Stomach (tissue), 8 donors: ENCODE measurements at regions not wholly inside any gene's neighbourhood (a gene's known extent, or its start where the extent isn't known, plus 50 kb on each side); places are given as distances from the start of the nearest gene placed in this dataset.
A peak's percentile ranks its signal among the peaks of the same experiment; 100 is the strongest.

Experiments used
- DNase-seq, 2 donors: peaks; one replicate each; pipeline versions ENCODE4 v3.0.0 to v3.0.0-alpha.2; 2013 to 2019
- H3K27ac ChIP-seq, 5 donors: fragments of 200-600 bp in 4 of 5; sonication (generic) in 4 of 5; one replicate each; pipeline ENCODE4 v1.5.1; 2013 to 2019; ENCODE audit warnings: mild to moderate bottlenecking in 1 of 5, moderate library complexity in 1 of 5
- H3K27me3 ChIP-seq, 3 donors: fragments of 200-600 bp; sonication (generic); one replicate each; pipeline ENCODE4 v1.5.1; 2017 to 2019; ENCODE audit warnings: mixed run types in 1 of 3
- H3K36me3 ChIP-seq, 4 donors: fragments of 200-600 bp; sonication (generic); 1 replicate in 3 of 4; 2 replicates in 1 of 4; pipeline ENCODE4 v1.5.1; 2016 to 2019
- H3K4me1 ChIP-seq, 4 donors: fragments of 200-600 bp; sonication (generic); one replicate each; pipeline ENCODE4 v1.5.1; 2016 to 2019
- H3K4me3 ChIP-seq, 4 donors: fragments of 200-600 bp; sonication (generic) in 3 of 4; one replicate each; pipeline ENCODE4 v1.5.1; 2016 to 2019; ENCODE audit warnings: mild to moderate bottlenecking in 1 of 4
- H3K9me3 ChIP-seq, 4 donors: fragments of 200-600 bp; sonication (generic); one replicate each; pipeline ENCODE4 v1.5.1; 2016 to 2019
- EP300 ChIP-seq: sonication (generic); formaldehyde crosslinking; IDR thresholded peaks from one replicate; pipeline ENCODE4 v1.6.1; 2017; ENCODE audit warnings: antibody characterized with exemption
- POLR2A ChIP-seq, 4 donors: fragments of 450-650 bp; IDR thresholded peaks; one replicate each; pipeline ENCODE4 v1.6.1; 2016; ENCODE audit warnings: antibody characterized with exemption in 4 of 4, control low read depth in 2 of 4, mild to moderate bottlenecking in 1 of 4, moderate library complexity in 1 of 4
- POLR2AphosphoS5 ChIP-seq, 3 donors: sonication (generic); formaldehyde crosslinking; IDR thresholded peaks; one replicate each; pipeline ENCODE4 v1.6.1; 2016; ENCODE audit warnings: antibody characterized with exemption in 3 of 3
- WGBS, 5 donors: extraction: QIAGEN DNeasy Blood & Tissue Kit in 3 of 5; methylation state at CpG; one replicate each; pipeline versions ENCODE4 v1.1.5 to v1.1.7; 2013 to 2018; 5-methylcytosine and 5-hydroxymethylcytosine counted together
- intact Hi-C: fragments of 100-400 bp; cut with DNase I; formaldehyde crosslinking; loops from one replicate; pipeline ENCODE4 v1.15.1; 2023; ENCODE audit warnings: low total_unique reads
- TF ChIP-seq, protein P1 (sequence below), 7 experiments: fragments of 450-650 bp in 4 of 7; fragments of 200-600 bp in 3 of 7; sonication (generic) in 3 of 7; IDR thresholded peaks; one replicate each; pipeline ENCODE4 v1.5.1; 2016 to 2019; ENCODE audit warnings: antibody characterized with exemption in 7 of 7, control low read depth in 2 of 7, mild to moderate bottlenecking in 1 of 7
- donor health status: healthy with polysubstance abuse.
- donor health status: Bipolar disorder and iron deficiency.
- donor health status: healthy.

DNA sequence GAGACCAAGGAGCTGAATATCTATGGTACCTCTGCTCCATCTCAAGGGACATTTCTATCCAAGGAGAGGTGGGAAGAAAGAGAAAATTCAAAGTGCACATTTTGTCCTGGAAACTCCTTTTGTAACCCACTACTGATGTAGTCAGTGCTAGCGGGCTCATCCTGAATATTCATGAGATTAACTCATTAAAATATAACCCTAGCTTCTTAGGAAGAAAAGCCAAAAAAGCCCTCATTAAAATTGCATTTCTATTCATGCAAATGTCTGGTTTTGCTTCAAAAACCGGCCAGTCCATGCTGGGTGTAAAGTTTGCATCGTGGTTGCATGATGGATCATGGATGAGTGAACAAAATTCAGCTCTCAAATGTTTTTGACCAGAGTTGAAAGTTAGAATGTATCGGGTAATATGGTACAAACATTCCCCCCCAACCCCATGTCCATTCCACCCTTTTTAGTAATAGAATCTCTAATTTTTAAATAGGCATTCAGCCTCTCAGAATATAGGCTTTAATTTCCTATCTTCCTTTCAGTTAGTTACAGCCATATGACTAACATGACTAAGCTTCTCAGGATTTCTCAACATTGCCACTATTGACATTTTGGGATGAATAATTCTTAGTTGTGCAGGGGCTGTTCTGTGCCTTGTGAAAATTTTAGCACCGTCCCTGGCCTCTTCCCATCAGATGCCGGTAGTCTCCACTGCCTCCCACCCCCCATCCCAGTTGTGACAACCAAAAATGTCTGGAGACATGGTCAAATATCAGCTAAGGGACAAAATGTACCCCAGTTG lies 104.2 kb upstream of the RND3 start:
- intact Hi-C loops = no loop called here
- H3K27me3 ChIP-seq = no peaks in the 10 kb centered on the region
- H3K36me3 ChIP-seq = no peaks in the 10 kb centered on the region
- no peak overlapping the region for H3K27ac ChIP-seq
- TF ChIP-seq, protein P1, sequence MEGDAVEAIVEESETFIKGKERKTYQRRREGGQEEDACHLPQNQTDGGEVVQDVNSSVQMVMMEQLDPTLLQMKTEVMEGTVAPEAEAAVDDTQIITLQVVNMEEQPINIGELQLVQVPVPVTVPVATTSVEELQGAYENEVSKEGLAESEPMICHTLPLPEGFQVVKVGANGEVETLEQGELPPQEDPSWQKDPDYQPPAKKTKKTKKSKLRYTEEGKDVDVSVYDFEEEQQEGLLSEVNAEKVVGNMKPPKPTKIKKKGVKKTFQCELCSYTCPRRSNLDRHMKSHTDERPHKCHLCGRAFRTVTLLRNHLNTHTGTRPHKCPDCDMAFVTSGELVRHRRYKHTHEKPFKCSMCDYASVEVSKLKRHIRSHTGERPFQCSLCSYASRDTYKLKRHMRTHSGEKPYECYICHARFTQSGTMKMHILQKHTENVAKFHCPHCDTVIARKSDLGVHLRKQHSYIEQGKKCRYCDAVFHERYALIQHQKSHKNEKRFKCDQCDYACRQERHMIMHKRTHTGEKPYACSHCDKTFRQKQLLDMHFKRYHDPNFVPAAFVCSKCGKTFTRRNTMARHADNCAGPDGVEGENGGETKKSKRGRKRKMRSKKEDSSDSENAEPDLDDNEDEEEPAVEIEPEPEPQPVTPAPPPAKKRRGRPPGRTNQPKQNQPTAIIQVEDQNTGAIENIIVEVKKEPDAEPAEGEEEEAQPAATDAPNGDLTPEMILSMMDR (IDR thresholded peaks at IDR 0.05) = no peak
- 85 to 92% (median 88%) methylated on average over 6 of the region's 6 CpGs for WGBS, 5 donors
- H3K9me3 ChIP-seq = no peaks in the 10 kb centered on the region
- DNase-seq = no peak
- no peaks in the 10 kb centered on the region for H3K4me1 ChIP-seq
- H3K4me3 ChIP-seq = no peak overlapping the region

DNA sequence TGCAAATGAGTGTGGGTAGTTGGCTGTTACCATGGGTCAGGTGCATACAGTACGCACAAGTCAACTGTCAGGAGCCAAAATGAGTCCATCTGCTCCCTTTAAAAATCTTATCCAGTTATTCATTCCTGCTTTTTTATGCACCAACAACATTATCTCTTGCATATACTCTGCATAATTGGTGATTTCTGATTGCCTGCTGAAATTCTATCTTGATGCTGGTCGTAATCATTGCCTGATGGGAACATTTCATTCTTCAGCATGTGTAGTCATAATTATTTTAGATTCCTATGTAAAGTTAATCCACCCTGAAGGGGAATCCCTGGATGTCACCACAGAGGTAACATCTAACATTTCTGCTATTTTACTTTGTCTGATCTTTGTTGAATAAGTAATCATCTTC lies 102.2 kb upstream of the RND3 start:
- intact Hi-C loops = no loop called here
- H3K36me3 ChIP-seq = no peaks in the 10 kb centered on the region
- H3K27ac ChIP-seq = no peak overlapping the region
- no peaks in the 10 kb centered on the region for H3K9me3 ChIP-seq
- DNase-seq = no peak
- 54 to 88% (median 81%) methylated on average over 2 of the region's 2 CpGs for WGBS, 5 donors
- TF ChIP-seq, protein P1 (IDR thresholded peaks at IDR 0.05) = no peak
- no peak for TF ChIP-seq POLR2AphosphoS5 (IDR thresholded peaks at IDR 0.05)
- no peak for TF ChIP-seq EP300
- TF ChIP-seq POLR2A (IDR thresholded peaks at IDR 0.05) = no peak
- no peak overlapping the region for H3K4me3 ChIP-seq
- H3K27me3 ChIP-seq = no peaks in the 10 kb centered on the region
- no peaks in the 10 kb centered on the region for H3K4me1 ChIP-seq

DNA sequence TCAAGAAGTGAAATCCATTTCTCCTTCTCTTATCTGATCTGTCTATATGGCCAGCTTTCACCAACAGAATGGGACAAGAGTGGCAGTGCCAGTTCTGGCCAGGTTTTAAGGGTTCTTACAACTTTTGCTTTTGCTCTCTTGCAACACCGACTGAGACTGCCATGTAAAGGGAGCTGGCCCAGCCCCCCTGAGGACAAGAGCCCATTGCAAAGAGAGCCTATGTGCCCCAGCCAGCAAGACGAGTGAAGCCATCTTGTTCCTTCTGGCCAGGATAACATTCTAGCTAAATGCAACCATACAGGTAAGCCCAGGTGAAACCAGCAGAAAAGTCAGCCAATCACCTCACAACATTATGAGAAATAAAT lies 101.0 kb upstream of the RND3 start:
- TF ChIP-seq, protein P1 (IDR thresholded peaks at IDR 0.05) = no peak
- TF ChIP-seq EP300 (no peak), POLR2A (IDR thresholded peaks at IDR 0.05) (no peak), POLR2AphosphoS5 (IDR thresholded peaks at IDR 0.05) (no peak)
- intact Hi-C loops = no loop called here

DNA sequence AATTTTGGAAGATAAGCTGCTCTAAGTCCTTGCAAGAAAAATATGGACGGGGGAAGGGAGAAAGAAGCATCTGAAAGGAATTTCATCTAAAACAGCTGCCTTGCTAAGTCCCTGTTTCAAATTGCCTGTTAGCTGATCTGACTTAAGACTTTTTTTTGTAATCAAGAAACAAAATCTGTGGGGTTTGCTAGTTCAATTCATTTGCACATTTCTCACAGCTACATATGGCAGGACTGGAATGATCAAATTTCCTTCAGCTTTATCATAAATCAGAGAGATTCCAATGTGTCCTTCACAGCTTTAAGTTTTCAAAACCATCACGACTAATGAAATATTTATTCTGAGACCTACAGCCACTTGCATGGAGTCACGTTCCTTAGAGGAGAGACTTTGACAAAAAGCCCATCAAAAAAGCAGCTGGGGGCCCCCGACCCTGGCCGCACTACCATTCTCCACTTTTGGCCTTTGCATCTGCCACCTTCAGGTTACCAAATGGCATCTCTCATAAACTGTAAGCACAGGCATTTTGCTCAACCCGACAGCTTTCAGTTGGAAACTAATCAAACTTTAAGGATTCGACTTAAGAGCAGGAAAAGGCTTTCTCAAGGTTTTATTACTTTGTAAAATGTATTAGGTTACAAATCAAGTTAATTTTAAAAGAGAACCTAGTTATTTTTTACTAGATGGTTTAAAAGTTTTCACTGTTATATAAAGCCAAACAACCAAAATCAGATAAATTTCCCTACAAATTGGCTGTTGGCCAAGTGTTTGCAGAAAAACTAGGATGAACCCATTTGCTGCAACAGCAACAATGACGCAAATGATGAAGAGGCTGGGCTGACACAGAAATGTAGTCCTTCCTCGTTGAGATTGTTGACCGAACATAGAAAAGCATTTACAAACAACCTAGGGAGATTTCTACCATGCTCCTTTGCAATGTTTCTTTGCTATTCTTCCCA lies 100.4 kb upstream of the RND3 start:
- WGBS, 5 donors = 55 to 62% (median 59%) methylated on average over 10 of the region's 10 CpGs
- intact Hi-C loops = no loop called here
- H3K4me1 ChIP-seq = no peaks in the 10 kb centered on the region
- no peaks in the 10 kb centered on the region for H3K36me3 ChIP-seq
- peak in 1 of 2 donors; percentile 15 for DNase-seq
- H3K27ac ChIP-seq = peak overlapping the region in 1 of 5 donors; percentile 22
- H3K4me3 ChIP-seq = no peak overlapping the region
- TF ChIP-seq EP300 (no peak), POLR2AphosphoS5 (IDR thresholded peaks at IDR 0.05) (no peak), POLR2A (IDR thresholded peaks at IDR 0.05) (no peak)
- TF ChIP-seq, protein P1 (IDR thresholded peaks at IDR 0.05) = no peak
- H3K27me3 ChIP-seq = no peaks in the 10 kb centered on the region
- H3K9me3 ChIP-seq = no peaks in the 10 kb centered on the region

More for the DNA sequence above, 101.0 kb upstream of the RND3 start:
- Histone ChIP-seq H3K27ac (no peak overlapping the region), H3K4me1 (no peaks in the 10 kb centered on the region), H3K9me3 (no peaks in the 10 kb centered on the region), H3K36me3 (no peaks in the 10 kb centered on the region), H3K4me3 (no peak overlapping the region), H3K27me3 (no peaks in the 10 kb centered on the region)
- WGBS, 5 donors = 82 to 96% (median 93%) methylated on average over 2 of the region's 2 CpGs
- no peak for DNase-seq
